ENCODE measurements at regions not wholly inside any gene's neighbourhood (a gene's known extent, or its start where the extent isn't known, plus 50 kb on each side); places are given as distances from the start of the nearest gene placed in this dataset.

- Histone ChIP-seq H3K36me3 (ENCODE audit: control insufficient read depth, insufficient read depth, low read length) (no peaks in the 10 kb centered on the region), H3K27me3 (ENCODE audit: control insufficient read depth, insufficient read depth, low read length) (no peaks in the 10 kb centered on the region), H3K4me1 (ENCODE audit: control insufficient read depth, insufficient read depth, low read length) (peaks cover 7% of the 10 kb centered on the region), H3K4me3 (ENCODE audit: low read depth, low read length) (no peak overlapping the region), H3K9me3 (ENCODE audit: control insufficient read depth, insufficient read depth, low read length) (no peaks in the 10 kb centered on the region), H3K9ac (ENCODE audit: low read depth, low read length) (no peak overlapping the region), H3K27ac (ENCODE audit: low read depth, low read length) (no peak overlapping the region)
Measured at GRCh38 chr3:28645149-28645548, 296.5 kb upstream of the AZI2 start.

- H3K36me3 ChIP-seq (ENCODE audit: control insufficient read depth, insufficient read depth, low read length) = no peaks in the 10 kb centered on the region
- H3K4me3 ChIP-seq (ENCODE audit: low read depth, low read length) = no peak overlapping the region
- no peak overlapping the region for H3K9ac ChIP-seq (ENCODE audit: low read depth, low read length)
- H3K27me3 ChIP-seq (ENCODE audit: control insufficient read depth, insufficient read depth, low read length) = no peaks in the 10 kb centered on the region
- H3K4me1 ChIP-seq (ENCODE audit: control insufficient read depth, insufficient read depth, low read length) = peaks cover 7% of the 10 kb centered on the region
- no peak overlapping the region for H3K27ac ChIP-seq (ENCODE audit: low read depth, low read length)
- H3K9me3 ChIP-seq (ENCODE audit: control insufficient read depth, insufficient read depth, low read length) = no peaks in the 10 kb centered on the region
Measured at GRCh38 chr3:28646435-28646834, 297.8 kb upstream of the AZI2 start.

DNA sequence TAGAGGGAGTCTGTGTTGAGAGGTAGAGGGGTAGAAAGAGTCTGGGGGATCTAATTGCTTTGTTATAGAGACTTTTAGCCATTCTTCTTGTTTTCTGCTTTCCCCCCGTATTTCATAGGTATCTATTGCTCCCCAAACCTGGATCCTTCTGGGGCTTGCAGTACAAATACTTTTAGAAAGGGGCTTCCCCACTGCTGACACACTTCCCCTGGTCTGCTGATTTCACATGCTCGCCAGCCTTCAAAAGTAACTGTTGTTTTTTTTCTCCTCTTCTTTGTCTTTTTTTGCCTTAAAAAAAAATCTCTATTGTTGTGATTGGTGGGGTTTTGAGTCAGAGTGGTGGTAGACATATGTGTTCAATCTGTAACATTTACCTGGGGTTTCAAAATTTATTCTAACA is 300.6 kb upstream of the AZI2 start:
- Histone ChIP-seq H3K4me1 (ENCODE audit: control insufficient read depth, insufficient read depth, low read length) (peaks cover 4% of the 10 kb centered on the region; the same call in 1 of the 2 replicates), H3K4me3 (ENCODE audit: low read depth, low read length) (no peak overlapping the region), H3K9ac (ENCODE audit: low read depth, low read length) (no peak overlapping the region), H3K36me3 (ENCODE audit: control insufficient read depth, insufficient read depth, low read length) (no peaks in the 10 kb centered on the region), H3K27me3 (ENCODE audit: control insufficient read depth, insufficient read depth, low read length) (no peaks in the 10 kb centered on the region), H3K9me3 (ENCODE audit: control insufficient read depth, insufficient read depth, low read length) (no peaks in the 10 kb centered on the region), H3K27ac (ENCODE audit: low read depth, low read length) (no peak overlapping the region)

DNA sequence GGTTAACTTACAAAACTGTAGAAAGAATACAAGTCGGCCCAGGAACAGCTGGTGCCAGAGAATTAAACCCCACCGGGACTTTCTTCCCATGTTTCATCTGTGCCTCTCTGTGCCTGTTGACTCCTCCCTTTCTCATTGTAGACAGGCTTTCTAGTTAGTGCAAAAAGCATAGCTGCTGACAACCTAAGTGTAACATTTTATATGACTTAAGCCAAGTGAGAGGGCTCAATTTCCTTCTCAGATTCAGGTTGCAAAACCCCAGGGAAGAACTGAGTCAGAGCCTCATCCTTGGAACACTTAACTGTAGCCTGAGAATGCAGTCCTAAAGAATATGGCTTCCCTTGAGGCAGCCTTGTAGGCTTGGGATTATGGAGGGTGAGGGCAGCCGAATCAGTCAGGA is 302.5 kb upstream of the AZI2 start:
- Histone ChIP-seq H3K4me1 (ENCODE audit: control insufficient read depth, insufficient read depth, low read length) (peaks cover 3% of the 10 kb centered on the region; the same call in 1 of the 2 replicates), H3K9ac (ENCODE audit: low read depth, low read length) (no peak overlapping the region), H3K36me3 (ENCODE audit: control insufficient read depth, insufficient read depth, low read length) (no peaks in the 10 kb centered on the region), H3K4me3 (ENCODE audit: low read depth, low read length) (no peak overlapping the region), H3K27ac (ENCODE audit: low read depth, low read length) (no peak overlapping the region), H3K9me3 (ENCODE audit: control insufficient read depth, insufficient read depth, low read length) (no peaks in the 10 kb centered on the region), H3K27me3 (ENCODE audit: control insufficient read depth, insufficient read depth, low read length) (no peaks in the 10 kb centered on the region)

- H3K4me3 ChIP-seq (ENCODE audit: low read depth, low read length) = no peak overlapping the region
- no peaks in the 10 kb centered on the region for H3K36me3 ChIP-seq (ENCODE audit: control insufficient read depth, insufficient read depth, low read length)
Measured at GRCh38 chr3:28664123-28664522, 315.5 kb upstream of the AZI2 start.

GRCh38 chr3:28667646-28668621 is 319.3 kb upstream of the AZI2 start:
- Histone ChIP-seq H3K4me1 (ENCODE audit: control insufficient read depth, insufficient read depth, low read length) (peaks cover 17% of the 10 kb centered on the region; the same call in 1 of the 2 replicates), H3K27me3 (ENCODE audit: control insufficient read depth, insufficient read depth, low read length) (no peaks in the 10 kb centered on the region), H3K4me3 (ENCODE audit: low read depth, low read length) (no peak overlapping the region), H3K36me3 (ENCODE audit: control insufficient read depth, insufficient read depth, low read length) (no peaks in the 10 kb centered on the region), H3K9me3 (ENCODE audit: control insufficient read depth, insufficient read depth, low read length) (no peaks in the 10 kb centered on the region), H3K9ac (ENCODE audit: low read depth, low read length) (no peak overlapping the region), H3K27ac (ENCODE audit: low read depth, low read length) (no peak overlapping the region)

More at GRCh38 chr3:28664123-28664522, 315.5 kb upstream of the AZI2 start:
- Histone ChIP-seq H3K9ac (ENCODE audit: low read depth, low read length) (no peak overlapping the region), H3K4me1 (ENCODE audit: control insufficient read depth, insufficient read depth, low read length) (peaks cover 5% of the 10 kb centered on the region; the same call in 1 of the 2 replicates), H3K9me3 (ENCODE audit: control insufficient read depth, insufficient read depth, low read length) (no peaks in the 10 kb centered on the region), H3K27ac (ENCODE audit: low read depth, low read length) (no peak overlapping the region), H3K27me3 (ENCODE audit: control insufficient read depth, insufficient read depth, low read length) (no peaks in the 10 kb centered on the region)

DNA sequence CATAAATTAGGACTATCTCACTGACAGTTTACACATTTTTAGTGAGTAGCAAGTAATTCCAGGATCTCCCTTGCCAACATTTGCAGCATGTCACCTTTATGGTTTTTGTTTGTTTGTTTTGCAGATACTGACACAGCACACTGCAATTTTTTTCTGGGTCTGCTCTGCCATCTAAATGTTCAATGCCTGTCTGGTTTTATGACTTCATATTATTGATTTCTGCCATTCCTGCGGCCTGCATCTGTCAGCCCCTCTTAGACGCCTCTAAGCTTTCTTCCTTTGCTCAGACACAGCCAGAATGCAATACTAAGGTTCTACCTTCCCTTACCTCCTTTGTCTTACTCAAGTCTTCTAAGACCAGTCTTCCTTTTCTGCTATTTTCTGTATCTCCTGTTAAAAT is 321.2 kb upstream of the AZI2 start:
- no peaks in the 10 kb centered on the region for H3K27me3 ChIP-seq (ENCODE audit: control insufficient read depth, insufficient read depth, low read length)
- no peak overlapping the region for H3K4me3 ChIP-seq (ENCODE audit: low read depth, low read length)
- H3K36me3 ChIP-seq (ENCODE audit: control insufficient read depth, insufficient read depth, low read length) = no peaks in the 10 kb centered on the region
- H3K9ac ChIP-seq (ENCODE audit: low read depth, low read length) = no peak overlapping the region
- H3K9me3 ChIP-seq (ENCODE audit: control insufficient read depth, insufficient read depth, low read length) = no peaks in the 10 kb centered on the region
- peaks cover 17% of the 10 kb centered on the region for H3K4me1 ChIP-seq (ENCODE audit: control insufficient read depth, insufficient read depth, low read length)
- H3K27ac ChIP-seq (ENCODE audit: low read depth, low read length) = no peak overlapping the region

DNA sequence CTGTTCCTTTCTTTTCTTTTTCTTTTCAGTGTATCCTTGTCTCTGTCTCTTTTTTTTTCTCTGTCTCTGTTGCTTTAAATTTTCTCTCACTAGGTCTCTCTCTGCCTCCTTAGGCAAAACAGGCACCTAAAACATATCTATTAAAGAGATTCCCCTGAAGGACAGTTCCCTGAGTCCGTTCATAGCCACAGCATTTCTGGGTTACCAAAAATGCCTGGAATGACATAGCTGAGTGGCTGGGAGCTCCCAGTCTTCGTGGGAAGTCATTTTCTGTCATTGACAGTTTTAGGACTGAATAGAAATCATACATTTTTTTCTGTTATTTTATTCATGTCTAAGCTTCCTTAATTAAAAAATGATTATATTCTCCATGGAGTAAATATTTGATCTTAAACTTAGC is 323.8 kb upstream of the AZI2 start:
- no peaks in the 10 kb centered on the region for H3K36me3 ChIP-seq (ENCODE audit: control insufficient read depth, insufficient read depth, low read length)
- no peak overlapping the region for H3K4me3 ChIP-seq (ENCODE audit: low read depth, low read length)
- peaks cover 17% of the 10 kb centered on the region for H3K4me1 ChIP-seq (ENCODE audit: control insufficient read depth, insufficient read depth, low read length)
- no peak overlapping the region for H3K9ac ChIP-seq (ENCODE audit: low read depth, low read length)
- H3K9me3 ChIP-seq (ENCODE audit: control insufficient read depth, insufficient read depth, low read length) = no peaks in the 10 kb centered on the region
- no peaks in the 10 kb centered on the region for H3K27me3 ChIP-seq (ENCODE audit: control insufficient read depth, insufficient read depth, low read length)
- H3K27ac ChIP-seq (ENCODE audit: low read depth, low read length) = no peak overlapping the region

DNA sequence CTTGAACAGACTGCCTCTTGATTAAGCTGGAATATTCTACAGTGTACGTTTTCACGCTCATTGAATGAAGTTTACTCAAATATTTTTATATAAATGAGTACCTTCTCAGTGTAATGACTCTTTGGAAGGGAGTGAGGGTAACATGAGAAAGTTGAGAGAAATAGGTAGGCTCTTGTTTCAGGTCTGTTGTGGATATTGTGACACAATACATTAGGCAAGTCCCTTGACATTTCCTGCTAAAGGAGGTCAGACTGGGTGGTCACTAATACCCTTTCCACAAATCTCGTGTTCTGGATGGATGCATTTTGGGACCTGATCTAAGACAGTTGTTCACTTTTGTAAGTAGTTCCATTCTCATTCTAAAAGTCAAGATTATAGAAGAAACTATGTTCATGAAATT is 324.8 kb upstream of the AZI2 start:
- Histone ChIP-seq H3K27me3 (ENCODE audit: control insufficient read depth, insufficient read depth, low read length) (no peaks in the 10 kb centered on the region), H3K4me3 (ENCODE audit: low read depth, low read length) (no peak overlapping the region), H3K4me1 (ENCODE audit: control insufficient read depth, insufficient read depth, low read length) (peaks cover 12% of the 10 kb centered on the region), H3K9me3 (ENCODE audit: control insufficient read depth, insufficient read depth, low read length) (no peaks in the 10 kb centered on the region), H3K9ac (ENCODE audit: low read depth, low read length) (no peak overlapping the region), H3K36me3 (ENCODE audit: control insufficient read depth, insufficient read depth, low read length) (no peaks in the 10 kb centered on the region), H3K27ac (ENCODE audit: low read depth, low read length) (no peak overlapping the region)

DNA sequence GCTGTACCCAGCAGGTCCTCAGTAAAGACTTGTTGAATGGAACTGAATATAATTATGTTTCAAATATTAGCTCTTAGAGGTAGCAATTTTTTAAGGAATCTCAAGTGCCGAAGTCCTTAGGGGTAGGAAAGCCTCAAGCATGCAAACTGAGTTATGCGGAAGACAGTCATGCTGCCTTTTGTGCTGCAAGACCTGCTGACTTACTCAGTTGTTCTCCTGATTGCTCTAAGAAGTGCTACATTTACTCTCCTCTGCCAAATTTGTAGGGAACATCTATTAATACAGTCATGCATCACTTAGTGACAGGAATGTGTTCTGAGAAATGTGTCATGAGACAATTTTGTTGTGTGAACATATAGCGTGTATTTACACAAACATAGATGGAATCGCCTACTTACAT is 325.6 kb upstream of the AZI2 start:
- Histone ChIP-seq H3K27ac (ENCODE audit: low read depth, low read length) (no peak overlapping the region), H3K9me3 (ENCODE audit: control insufficient read depth, insufficient read depth, low read length) (no peaks in the 10 kb centered on the region), H3K27me3 (ENCODE audit: control insufficient read depth, insufficient read depth, low read length) (no peaks in the 10 kb centered on the region), H3K9ac (ENCODE audit: low read depth, low read length) (no peak overlapping the region), H3K4me1 (ENCODE audit: control insufficient read depth, insufficient read depth, low read length) (peaks cover 12% of the 10 kb centered on the region), H3K4me3 (ENCODE audit: low read depth, low read length) (no peak overlapping the region), H3K36me3 (ENCODE audit: control insufficient read depth, insufficient read depth, low read length) (no peaks in the 10 kb centered on the region)

GRCh38 chr3:28677581-28677980 is 329.0 kb upstream of the AZI2 start:
- Histone ChIP-seq H3K27ac (ENCODE audit: low read depth, low read length) (no peak overlapping the region), H3K9me3 (ENCODE audit: control insufficient read depth, insufficient read depth, low read length) (no peaks in the 10 kb centered on the region), H3K9ac (ENCODE audit: low read depth, low read length) (no peak overlapping the region), H3K4me3 (ENCODE audit: low read depth, low read length) (no peak overlapping the region), H3K27me3 (ENCODE audit: control insufficient read depth, insufficient read depth, low read length) (no peaks in the 10 kb centered on the region), H3K36me3 (ENCODE audit: control insufficient read depth, insufficient read depth, low read length) (no peaks in the 10 kb centered on the region), H3K4me1 (ENCODE audit: control insufficient read depth, insufficient read depth, low read length) (peaks cover 15% of the 10 kb centered on the region)
